CD1c-positive myeloid dendritic cell (primary cell): ENCODE measurements at regions not wholly inside any gene's neighbourhood (a gene's known extent, or its start where the extent isn't known, plus 50 kb on each side); places are given as distances from the start of the nearest gene placed in this dataset.
"Not testable (repeated sequence)": the region's sequence is repeated elsewhere in the genome, so short reads cannot be mapped to it uniquely, and the experiment has no call there.

Experiments
- DNase-seq: peaks from one replicate; pipeline ENCODE4 v3.0.0-alpha.2; 2016; ENCODE audit errors: extremely low spot score

DNA sequence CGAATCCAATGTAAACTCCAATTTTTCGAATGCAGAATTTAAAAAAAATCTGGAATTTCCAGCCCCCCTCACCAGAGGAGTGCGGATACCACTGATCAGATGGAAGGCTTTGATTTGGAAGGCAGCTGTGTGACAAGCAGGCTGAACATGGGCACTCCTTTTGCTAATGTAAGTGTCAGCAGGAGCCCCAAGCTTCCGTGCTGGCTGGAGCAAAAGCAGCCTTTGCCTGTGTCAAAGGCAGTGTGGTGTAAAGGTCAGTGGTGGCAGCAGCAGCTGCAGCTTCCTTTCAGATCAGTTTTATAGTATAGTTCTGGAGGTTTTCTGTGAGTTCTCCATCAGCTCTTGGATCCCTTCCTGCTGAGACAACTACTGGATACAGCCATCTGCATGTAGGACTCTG, 259.9 kb downstream of the CTH start:
- DNase-seq = no peak

GRCh38 chr1:70672442-70672888, 261.4 kb downstream of the CTH start:
- DNase-seq = no peak

GRCh38 chr1:70674941-70675685, 264.0 kb downstream of the CTH start:
- no peak for DNase-seq

GRCh38 chr1:70675737-70676156, 264.7 kb downstream of the CTH start:
- no peak for DNase-seq

DNA sequence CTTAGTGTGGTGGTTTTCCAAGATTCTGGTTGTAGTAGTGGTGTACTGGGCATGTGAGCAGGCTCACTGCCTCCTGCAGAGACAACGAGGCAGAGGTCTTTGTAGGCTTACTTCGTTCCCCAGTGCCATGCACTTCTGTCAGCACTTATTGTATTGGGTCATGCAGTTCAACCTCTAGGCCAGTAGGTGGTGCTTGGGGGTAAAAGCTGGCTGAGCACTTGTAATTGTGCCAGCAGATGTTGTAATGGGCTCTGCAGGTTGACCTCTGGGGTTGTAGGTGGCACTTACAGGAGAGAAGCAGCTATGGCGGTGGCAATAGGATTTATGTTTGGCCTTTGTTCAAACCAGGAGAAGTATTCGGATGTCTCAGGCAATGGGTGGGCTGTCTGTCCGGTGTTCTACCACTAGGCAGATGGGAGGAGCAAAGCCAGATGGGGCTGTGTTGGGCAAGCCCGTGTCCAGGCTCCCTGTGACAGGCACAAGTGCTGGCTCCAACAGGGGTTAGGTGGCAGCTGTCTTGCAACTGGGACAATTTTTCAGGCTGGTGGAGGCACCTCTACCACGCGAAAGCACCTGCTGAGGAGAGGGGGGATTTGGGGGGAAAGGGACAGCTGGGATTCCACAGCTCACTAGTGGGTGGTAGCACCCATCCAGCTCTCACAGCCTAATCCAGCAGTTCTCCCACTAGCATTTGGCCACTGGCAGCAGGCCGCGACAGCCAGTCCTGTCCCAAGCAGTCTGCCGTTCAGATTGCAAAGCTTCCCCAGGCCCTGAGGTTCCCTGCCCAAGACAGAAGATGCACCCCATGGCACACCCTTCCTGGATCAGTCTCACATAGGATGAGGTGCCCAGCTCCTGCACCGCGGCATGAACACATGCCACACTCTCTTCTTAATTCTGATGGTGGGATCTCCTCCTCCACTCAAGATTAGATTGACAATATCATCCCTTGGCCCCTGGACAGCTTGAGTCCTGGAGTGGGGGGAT, 274.5 kb downstream of the CTH start:
- peak; percentile 73 for DNase-seq

GRCh38 chr1:70688580-70688979, 277.5 kb downstream of the CTH start:
- no peak for DNase-seq

DNA sequence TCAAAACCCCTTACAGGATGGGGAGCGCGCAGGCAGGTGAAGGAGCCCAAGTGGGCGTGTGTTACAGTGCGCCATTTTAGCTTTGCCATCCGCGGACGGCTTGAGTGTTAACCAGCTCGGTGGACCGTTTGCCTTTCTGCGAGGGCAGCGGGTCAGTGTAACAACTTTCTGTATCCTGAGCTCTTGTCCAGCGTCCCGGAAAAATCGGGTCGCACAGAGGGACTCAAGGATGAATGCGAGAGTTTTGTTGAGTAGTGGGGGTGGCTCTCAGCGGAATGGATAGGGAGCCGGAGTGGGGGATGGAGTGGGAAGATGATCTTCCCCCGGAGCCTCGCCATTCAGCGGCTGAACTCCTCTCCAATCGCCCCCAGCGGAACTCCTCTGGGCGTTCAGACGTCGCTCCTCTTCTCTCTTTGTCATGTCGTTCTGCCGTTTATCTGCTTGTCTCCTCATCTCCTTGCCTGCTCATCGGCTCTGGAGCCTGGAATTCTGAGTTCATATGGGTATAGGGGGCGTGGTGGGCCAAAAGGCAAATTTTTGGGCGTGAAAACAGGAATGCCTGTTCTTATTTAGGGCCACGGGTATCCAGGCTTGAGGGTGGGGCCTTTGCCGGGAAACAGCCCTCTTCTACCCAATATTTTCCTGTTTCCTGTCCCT, 295.4 kb downstream of the CTH start:
- no peak for DNase-seq

DNA sequence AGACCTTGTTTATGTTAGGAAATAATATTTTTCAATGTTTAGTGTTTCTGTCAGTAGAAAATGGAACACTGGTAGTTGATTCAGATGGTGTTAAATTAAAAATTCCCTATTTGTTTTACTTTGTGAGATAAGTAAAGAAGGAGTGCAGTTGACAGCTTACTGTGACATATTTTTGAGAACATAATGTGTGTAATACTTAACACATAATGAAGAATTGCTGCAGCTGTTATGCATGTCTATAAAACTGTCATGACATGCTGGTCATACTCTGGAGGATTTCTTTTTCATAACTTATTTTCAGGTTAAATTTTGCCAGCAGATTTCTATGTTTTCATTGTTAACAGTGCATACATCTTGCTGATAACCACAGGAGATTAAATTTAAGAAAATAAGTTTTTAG, 296.1 kb downstream of the CTH start:
- DNase-seq = no peak

GRCh38 chr1:70714149-70714548, 303.1 kb downstream of the CTH start:
- no peak for DNase-seq

GRCh38 chr1:70717211-70717610, 306.1 kb downstream of the CTH start:
- no peak for DNase-seq

GRCh38 chr1:70717656-70718055, 306.6 kb downstream of the CTH start:
- no peak for DNase-seq

- DNase-seq = no peak
Observed at GRCh38 chr1:70718086-70718630, 307.1 kb downstream of the CTH start.

DNA sequence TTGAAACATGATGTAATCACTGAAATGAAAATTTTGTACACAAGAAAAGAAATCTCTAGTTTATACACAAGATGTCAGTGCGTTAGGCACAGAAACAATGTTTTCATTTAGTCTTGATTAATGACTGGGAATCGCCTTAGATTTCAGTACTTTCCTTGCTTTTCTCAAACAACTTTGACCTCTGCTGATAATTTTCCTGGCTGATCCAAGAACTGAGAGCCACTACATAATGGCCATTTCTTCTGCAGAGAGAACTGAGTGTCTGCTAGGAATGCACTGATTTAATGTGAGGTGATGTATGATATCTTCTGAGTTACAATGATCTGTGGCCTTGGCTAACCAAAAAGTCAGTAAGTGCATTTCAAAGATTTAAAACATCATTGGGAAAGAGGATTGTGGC, 308.1 kb downstream of the CTH start:
- no peak for DNase-seq

GRCh38 chr1:70720109-70720508, 309.0 kb downstream of the CTH start:
- no peak for DNase-seq

GRCh38 chr1:70720521-70720920, 309.5 kb downstream of the CTH start:
- no peak for DNase-seq

DNA sequence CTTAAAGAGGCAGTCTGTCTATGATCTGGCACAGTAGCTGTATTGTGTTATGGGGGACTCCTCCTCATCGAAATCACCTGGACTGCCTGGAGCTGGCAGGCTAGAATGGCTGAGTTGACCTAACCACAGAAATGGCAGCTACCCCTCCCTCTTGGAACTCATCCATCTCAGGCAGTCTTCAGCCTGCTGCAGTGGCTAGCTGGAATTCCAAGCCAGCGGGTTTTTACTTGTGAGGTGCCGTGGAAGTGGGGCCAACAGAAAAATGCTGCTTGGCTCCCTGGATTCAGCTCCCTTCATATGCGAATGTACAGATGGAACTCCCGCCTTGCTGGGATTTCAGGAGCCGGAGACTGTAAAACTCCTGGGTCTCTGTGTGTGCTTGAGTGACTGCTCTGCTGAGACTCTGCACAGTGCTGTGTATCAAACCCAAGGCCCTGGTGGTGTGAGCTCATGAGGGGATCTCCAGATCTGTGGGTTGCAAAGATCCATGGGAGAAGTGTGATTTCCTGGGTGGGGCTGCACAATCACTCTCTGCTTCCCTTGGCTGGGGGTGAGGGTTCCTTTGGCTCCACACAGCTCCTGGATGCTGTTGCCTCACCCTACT, 316.9 kb downstream of the CTH start:
- DNase-seq = no peak

- DNase-seq = not testable (repeated sequence)
Observed at GRCh38 chr1:70736518-70736917, 311.1 kb downstream of the PTGER3 start.

DNA sequence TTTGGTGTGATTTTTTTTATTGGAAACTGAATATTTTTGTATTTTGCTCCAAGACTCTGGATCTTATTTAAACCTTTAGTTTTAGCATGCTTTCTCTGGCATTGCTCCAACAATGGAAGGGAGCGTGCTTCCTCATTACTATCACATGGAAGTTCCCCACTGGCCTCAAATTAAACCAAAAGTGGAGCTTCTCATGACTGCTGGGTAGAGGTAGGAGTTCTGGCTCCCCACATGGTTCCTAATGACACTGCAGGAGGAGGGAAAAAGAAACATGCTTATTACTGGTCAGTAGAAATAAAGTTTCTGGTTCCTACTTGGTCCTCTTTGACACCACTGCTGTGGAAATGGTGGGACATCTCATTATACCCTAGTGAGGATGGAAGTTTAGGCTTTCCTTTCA, 310.5 kb downstream of the PTGER3 start:
- no peak for DNase-seq

DNA sequence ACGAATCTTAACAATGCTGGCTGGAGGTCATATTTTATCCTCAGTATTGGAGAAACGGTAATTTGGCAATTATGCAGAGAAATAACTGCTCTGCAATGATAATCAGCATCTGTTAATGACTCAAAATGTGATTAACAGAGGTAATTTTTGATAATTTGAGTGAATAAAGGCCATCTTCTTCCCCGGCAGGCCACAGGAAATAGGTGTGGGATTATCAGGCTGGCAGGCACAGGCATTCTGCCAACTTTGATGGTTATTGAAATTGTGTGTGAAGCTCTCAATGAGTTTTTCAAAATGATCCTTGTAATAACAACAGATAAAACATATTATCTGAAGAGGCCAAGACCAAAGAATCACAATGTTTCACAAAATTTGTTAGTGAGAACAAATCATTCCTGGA, 309.0 kb downstream of the PTGER3 start:
- no peak for DNase-seq

DNA sequence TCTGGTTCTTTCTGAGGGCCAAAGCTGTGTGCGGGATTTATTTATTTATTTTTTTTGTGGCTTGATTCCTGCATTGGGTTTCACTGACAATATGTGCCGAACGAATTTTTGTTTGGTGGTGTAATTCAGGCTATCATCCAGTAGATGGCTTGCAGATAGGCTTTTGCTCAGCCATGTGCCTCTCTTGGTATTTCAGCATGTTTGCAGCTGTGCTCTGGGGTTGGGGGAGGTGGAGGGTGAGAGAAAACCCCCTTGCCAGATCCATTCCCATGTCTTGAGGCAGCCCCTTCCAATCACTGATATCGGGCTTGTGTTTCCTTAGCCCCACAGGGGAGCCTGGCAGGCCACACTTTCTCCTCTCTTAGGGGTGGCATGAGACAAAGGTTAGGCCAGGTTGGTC, 302.4 kb downstream of the PTGER3 start:
- peak; percentile 6 for DNase-seq

- not testable (repeated sequence) for DNase-seq
Observed at GRCh38 chr1:70746062-70746461, 301.6 kb downstream of the PTGER3 start.

DNA sequence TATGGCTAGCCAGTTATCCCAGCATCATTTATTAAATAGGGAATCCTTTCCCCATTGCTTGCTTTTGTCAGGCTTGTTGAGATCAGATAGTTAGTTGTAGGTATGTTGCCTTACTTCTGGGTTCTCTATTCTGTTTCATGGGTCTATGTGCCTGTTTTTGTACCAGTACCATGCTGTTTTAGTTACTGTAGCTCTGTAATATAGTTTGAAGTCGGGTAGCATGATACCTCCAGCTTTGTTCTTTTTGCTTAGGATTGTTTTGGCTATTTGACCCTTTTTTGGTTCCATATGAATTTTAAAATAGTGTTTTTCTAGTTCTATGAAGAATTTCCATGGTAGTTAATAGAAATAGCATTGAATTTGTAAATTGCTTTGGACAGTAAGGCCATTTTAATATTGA, 300.5 kb downstream of the PTGER3 start:
- DNase-seq = not testable (repeated sequence)
